NCI-H146 treated with DMSO at 0.1 percent for 48 hours (cell line): ENCODE measurements at regions not wholly inside any gene's neighbourhood (a gene's known extent, or its start where the extent isn't known, plus 50 kb on each side); places are given as distances from the start of the nearest gene placed in this dataset.

ENCODE experiments used
- DNase-seq: peaks from one replicate; lab custom pipeline; 2025; ENCODE audit not compliant: unreplicated experiment; lab: John Stamatoyannopoulos, UW

- DNase-seq, result no peak
These were observed 114.9 kb downstream of the GLI2 start for GRCh38 chr2:120850551-120850950.

GRCh38 chr2:120851116-120851773, 115.6 kb downstream of the GLI2 start:
- DNase-seq, result no peak

- DNase-seq, result no peak
These were observed 116.6 kb downstream of the GLI2 start for GRCh38 chr2:120852200-120852815.

- no peak for DNase-seq
These were observed 117.8 kb downstream of the GLI2 start for GRCh38 chr2:120853306-120854013.

GRCh38 chr2:120854014-120854620, 118.4 kb downstream of the GLI2 start:
- DNase-seq, result no peak

GRCh38 chr2:120854766-120855530, 119.3 kb downstream of the GLI2 start:
- DNase-seq, result no peak

GRCh38 chr2:120855855-120856405, 120.3 kb downstream of the GLI2 start:
- no peak for DNase-seq

- no peak for DNase-seq
These were observed 120.8 kb downstream of the GLI2 start for GRCh38 chr2:120856421-120856862.

GRCh38 chr2:120857422-120857821, 121.8 kb downstream of the GLI2 start:
- no peak for DNase-seq

- no peak for DNase-seq
These were observed 122.3 kb downstream of the GLI2 start for GRCh38 chr2:120857931-120858330.

- DNase-seq, result no peak
These were observed 122.9 kb downstream of the GLI2 start for GRCh38 chr2:120858361-120859106.

GRCh38 chr2:120859128-120859527, 123.5 kb downstream of the GLI2 start:
- no peak for DNase-seq

GRCh38 chr2:120859814-120860578, 124.3 kb downstream of the GLI2 start:
- DNase-seq, result no peak

GRCh38 chr2:120860579-120860922, 124.9 kb downstream of the GLI2 start:
- no peak for DNase-seq

- DNase-seq, result no peak
These were observed 125.5 kb downstream of the GLI2 start for GRCh38 chr2:120861191-120861575.

- no peak for DNase-seq
These were observed 126.0 kb downstream of the GLI2 start for GRCh38 chr2:120861576-120862191.

- DNase-seq, result no peak
These were observed 126.8 kb downstream of the GLI2 start for GRCh38 chr2:120862201-120863060.

- DNase-seq, result no peak
These were observed 127.5 kb downstream of the GLI2 start for GRCh38 chr2:120863146-120863545.
